Left renal pelvis (tissue), 4 donors: ENCODE measurements at regions not wholly inside any gene's neighbourhood (a gene's known extent, or its start where the extent isn't known, plus 50 kb on each side); places are given as distances from the start of the nearest gene placed in this dataset.

ENCODE experiments used
- DNase-seq, 4 donors: peaks; one replicate each; pipeline ENCODE4 v3.0.0-alpha.2; 2013; ENCODE audit warnings: low read depth in 4 of 4, low spot score in 3 of 4

DNA sequence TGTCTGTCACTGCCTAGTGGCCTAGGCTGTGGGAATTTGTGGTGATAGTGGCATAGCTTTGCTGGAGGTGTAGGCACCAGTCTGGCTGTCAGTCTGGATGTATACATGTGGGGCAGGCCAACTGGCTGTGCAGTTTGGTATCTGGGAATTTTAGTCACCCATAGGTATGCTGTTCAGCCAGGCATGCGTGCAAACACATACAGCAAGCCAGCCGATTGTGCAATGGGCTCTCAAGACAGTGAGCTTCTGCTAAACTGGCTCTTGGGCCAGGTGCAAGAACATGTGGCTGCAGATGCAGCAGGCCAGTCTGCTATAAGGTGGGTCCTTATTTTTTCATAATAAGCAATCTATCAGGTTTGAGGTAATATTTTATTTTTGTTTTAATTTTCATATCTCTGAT lies 87.1 kb upstream of the PLSCR5 start:
- DNase-seq = no peak

DNA sequence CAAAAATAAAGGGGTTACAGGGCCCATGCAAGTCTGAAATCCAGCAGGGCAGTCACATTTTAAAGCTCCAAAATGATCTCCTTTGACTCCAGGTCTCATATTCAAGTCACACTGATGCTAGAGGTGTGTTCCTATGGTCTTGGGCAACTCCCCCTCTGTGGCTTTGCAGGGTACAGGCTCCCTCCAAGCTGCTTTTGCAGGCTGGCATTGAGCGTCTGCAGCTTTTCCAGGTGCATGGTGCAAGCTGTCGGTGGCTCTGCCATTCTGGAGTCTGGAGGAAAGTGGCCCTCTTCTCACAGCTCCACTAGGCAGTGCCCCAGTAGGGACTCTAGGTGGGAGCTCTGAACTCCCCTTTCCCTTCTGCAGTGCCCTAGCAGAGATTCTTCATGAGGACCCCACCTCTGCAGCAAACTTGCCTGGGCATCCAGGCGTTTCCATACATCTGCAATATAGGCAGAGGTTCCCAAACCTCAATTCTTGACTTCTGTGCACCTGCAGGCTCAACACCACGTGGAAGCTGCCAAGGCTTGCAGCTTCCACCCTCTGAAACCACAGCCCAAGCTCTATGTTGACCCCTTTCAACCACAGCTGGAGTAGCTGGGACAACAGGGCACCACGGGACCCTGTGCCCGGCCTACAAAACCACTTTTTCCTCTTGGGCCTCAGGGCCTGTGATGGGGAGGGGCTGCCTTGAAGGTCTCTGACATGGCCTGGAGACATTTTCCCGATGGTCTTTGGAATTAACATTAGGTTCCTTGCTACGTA lies 80.1 kb upstream of the PLSCR5 start:
- no peak for DNase-seq

DNA sequence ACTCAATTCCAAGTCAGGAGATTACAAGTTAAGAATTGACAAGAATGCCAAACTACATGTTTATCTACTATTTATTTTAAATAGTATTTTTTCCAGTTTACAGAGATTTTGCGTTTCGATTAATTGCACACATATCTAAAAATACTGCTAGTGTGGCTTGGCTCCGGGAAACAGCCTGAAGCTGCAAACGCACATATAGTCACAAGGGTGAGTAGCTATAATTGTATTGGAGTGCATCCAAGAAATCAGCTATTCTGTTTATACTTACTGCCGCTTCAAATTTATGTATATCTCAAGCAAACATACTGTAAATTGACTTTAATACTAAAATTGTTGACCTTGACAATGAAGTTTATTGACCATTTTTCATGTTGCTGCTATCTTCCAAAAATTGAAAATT lies 77.0 kb upstream of the PLSCR5 start:
- no peak for DNase-seq

DNA sequence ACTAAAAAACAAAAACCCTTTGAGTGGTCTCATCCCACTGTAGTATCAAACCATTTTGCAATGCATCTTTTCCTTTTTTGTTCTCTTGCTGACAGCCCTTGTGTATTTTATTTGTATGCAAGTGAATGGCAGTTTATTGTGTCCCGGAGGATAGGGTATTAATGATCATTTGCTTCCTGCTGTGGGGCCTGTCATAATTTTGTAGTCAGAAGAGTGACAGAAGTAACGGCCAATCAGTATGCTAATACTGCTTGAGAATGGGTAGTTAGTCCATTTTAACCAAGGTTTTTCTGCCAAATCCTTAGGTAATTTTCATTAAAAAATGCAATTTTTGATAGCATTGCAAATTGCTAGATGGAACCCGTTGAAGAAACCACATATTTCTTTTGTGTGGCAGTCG lies 75.5 kb upstream of the PLSCR5 start:
- DNase-seq = no peak

DNA sequence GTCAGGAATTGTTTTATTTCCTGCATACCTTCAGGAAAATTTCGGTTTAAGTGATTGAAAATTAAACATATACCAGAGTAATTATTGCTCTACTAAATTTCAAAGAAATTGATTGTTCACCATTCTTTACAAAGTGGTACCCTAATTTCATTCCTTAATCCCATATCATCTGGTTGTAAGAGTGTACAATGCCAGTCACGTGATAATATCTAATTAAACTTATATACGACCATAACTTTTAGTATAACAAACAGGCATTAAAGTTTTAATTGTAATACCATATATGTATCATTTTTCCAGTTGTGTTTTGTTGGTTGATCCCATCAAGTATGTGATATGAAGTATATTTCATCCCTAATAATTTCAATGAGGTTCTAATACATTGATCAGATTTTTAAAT lies 74.8 kb upstream of the PLSCR5 start:
- DNase-seq = no peak

DNA sequence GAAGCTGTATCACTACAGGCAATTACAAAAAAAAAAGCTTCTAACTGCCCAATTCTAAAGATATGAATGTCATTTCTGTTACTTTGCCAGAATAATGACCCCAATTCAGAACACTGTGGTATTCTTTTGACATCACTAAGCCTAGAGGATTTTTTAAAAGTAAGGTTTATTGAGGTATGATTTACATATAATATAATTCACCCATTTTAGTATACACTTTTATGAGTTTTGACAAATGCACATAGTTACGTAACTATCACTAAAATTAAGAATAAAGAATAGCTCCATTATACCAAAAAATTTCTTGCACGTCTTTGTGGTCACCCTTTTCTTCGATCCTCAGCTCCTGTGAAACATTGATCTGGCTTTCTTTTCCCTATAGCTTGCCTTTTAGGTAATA lies 74.0 kb upstream of the PLSCR5 start:
- no peak for DNase-seq

DNA sequence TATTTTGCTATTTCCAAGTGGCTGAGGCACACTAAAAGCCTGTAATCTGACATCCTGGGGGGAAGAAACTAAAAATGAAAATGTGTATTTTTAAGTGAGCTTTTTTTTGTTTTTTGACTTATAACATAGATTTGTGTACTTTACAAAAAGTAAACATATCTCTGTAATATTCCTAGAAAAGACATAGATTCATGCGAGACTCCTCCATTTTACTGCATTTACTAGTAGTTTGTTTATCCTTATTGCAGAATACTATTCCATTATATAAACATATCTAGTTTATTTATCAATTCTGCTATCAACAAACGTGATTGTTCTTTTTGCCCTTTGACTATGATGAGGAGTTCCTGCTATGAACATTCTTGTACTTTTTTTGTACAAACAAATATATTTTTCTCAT lies 67.8 kb upstream of the PLSCR5 start:
- DNase-seq = no peak

DNA sequence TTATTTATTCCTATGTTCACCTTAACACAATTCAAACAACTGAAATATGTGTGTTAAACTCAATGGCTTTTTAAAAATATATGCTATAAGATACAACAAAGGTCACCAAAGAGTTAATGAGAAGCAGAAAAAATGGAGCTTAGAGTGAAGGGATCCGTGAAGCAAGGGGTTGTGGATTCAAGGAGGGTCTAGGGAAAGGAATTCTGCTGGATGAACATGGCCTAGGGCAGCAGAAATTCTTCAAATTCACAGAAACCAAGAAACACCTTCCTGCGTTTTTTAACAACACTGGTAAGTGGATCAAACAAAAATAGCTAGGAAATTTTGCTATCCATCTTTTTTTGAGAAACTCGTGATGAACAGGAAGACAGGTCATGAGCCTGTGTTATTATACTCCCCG lies 59.3 kb upstream of the PLSCR5 start:
- DNase-seq = no peak

DNA sequence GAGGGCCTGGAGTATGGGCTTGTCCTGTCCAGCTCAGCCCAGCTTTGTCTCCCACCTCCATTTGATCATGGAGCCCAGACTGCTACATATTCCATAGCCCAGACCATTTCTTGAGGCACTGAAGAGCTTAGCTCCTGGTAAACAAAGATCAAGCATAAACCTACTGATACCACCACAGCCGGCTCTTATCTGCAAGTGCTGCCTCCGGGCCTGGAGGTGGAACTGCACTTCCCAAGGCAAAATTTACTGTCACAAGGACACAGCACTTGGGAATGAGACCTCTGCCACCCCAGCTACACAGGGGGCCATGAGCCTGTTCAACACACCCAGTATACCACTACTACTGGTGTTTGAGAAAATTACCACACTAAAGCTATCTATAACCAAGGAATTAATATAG lies 53.7 kb upstream of the PLSCR5 start:
- no peak for DNase-seq

DNA sequence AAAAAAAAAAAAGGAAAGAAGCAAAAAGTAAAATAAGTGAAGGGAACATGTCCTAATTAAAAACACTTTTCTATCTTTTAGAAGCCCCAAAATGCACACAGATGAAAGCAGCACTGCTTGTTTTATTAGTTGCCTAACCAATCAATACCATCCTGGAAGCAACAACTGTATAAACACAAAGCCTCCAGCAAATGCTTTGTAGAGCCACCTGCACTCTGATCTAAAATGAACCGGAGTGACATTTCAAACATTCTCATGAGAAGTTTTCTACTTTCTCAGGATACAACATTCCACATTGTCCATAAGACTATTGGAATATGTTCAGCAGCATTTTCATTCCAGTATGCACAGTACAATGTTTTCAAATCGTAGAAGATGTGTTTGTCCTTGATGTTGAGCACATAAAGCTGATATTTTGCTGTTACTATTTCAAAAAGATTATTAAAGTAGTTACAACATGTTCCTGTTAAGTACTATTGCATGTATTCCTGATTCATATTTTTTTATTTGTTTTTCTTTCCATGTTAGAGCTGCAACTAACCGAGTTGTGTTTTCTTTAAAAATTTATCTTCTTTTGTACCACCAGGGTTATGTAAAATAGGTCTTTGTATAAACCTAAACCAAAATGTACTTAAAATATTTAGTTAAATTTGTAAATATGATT lies 50.3 kb upstream of the PLSCR5 start:
- DNase-seq = no peak
